ENCODE measurements at regions not wholly inside any gene's neighbourhood (a gene's known extent, or its start where the extent isn't known, plus 50 kb on each side); places are given as distances from the start of the nearest gene placed in this dataset.

DNA sequence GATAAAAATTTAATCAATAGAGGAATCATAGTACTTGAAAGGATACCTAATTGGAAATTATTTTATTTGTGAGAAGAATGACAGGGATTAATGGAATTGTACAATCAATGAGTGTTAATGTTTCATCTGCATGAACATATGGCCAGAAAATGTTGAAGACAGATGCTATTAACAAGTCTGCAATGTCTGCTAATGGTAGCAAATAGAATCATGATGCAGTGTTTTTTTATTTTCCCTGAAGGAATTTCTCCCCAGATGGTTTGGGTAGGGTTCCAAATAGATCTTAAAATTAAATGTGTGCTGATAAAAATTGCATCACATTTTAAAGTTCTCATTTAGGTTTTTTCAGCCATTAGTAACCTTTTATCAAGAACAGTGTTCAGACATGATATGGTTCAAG, 291.3 kb upstream of the TRAM1L1 start:
- TF ChIP-seq, protein P1, sequence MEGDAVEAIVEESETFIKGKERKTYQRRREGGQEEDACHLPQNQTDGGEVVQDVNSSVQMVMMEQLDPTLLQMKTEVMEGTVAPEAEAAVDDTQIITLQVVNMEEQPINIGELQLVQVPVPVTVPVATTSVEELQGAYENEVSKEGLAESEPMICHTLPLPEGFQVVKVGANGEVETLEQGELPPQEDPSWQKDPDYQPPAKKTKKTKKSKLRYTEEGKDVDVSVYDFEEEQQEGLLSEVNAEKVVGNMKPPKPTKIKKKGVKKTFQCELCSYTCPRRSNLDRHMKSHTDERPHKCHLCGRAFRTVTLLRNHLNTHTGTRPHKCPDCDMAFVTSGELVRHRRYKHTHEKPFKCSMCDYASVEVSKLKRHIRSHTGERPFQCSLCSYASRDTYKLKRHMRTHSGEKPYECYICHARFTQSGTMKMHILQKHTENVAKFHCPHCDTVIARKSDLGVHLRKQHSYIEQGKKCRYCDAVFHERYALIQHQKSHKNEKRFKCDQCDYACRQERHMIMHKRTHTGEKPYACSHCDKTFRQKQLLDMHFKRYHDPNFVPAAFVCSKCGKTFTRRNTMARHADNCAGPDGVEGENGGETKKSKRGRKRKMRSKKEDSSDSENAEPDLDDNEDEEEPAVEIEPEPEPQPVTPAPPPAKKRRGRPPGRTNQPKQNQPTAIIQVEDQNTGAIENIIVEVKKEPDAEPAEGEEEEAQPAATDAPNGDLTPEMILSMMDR (conservative IDR thresholded peaks at IDR 0.05; ENCODE audit: low read length) = no peak
- TF ChIP-seq EZH2phosphoT487 (IDR thresholded peaks at IDR 0.05; ENCODE audit: borderline replicate concordance) = no peak
